ENCODE measurements at regions not wholly inside any gene's neighbourhood (a gene's known extent, or its start where the extent isn't known, plus 50 kb on each side); places are given as distances from the start of the nearest gene placed in this dataset.

GRCh38 chr10:28250782-28251181 is 52.1 kb downstream of the MPP7 start:
- TF ChIP-seq CTCF (conservative IDR thresholded peaks at IDR 0.05 in 1 of 2, IDR thresholded peaks at IDR 0.05 in 1 of 2; ENCODE audit: low read depth in 1 of 2, low read length in 2 of 2) = peak in 1 of 2 donors; percentile 51
- TF ChIP-seq EZH2 (IDR thresholded peaks at IDR 0.05; ENCODE audit: low read length, missing control alignments) = no peak
- Histone ChIP-seq H3K9ac (ENCODE audit: insufficient read depth, low read length) (no peak overlapping the region), H4K20me1 (ENCODE audit: control insufficient read depth, extremely low read depth, insufficient read depth, low read length) (no peaks in the 10 kb centered on the region), H3K4me2 (ENCODE audit: extremely low read depth, insufficient read depth, low read length) (no peak overlapping the region), H3K79me2 (ENCODE audit: control insufficient read depth, insufficient read depth, low read length) (no peaks in the 10 kb centered on the region), H2AFZ (ENCODE audit: low read length) (no peak overlapping the region), H3K27me3 (ENCODE audit: control insufficient read depth, insufficient read depth, low read length) (peaks cover 5% of the 10 kb centered on the region), H3K9me3 (ENCODE audit: control insufficient read depth, insufficient read depth, low read depth, low read length) (no peaks in the 10 kb centered on the region), H3K36me3 (ENCODE audit: control insufficient read depth, insufficient read depth, low read length) (no peaks in the 10 kb centered on the region), H3K4me3 (replicated peaks in 1 of 4; ENCODE audit: control extremely low read depth in 1 of 4, insufficient read depth in 1 of 4, low read depth in 3 of 4, low read length in 4 of 4) (no peak overlapping the region), H3K4me1 (ENCODE audit: control insufficient read depth, extremely low read depth, insufficient read depth, low read length) (no peaks in the 10 kb centered on the region), H3K27ac (ENCODE audit: insufficient read depth, low read length) (no peak overlapping the region)
- peak; percentile 44 to 59 for DNase-seq (ENCODE audit: low read depth in 2 of 2)

DNA sequence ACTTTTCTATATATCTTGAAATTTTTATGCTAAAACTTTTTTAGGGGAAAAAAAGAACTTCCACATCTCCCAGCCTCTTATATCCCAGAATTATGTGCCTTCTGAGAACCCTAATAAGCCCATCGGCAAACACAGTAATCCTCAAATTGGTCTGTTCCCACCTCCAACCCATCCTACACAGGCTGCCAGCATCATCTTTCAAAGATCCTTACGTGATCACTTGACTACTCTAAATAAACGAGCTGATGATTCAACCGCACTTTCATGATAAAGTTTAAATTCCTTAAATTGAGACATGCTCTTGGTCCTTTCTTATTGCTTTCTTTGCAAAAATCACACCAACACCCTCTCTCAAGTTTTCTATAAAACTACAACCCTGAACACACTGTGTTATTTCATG is 52.5 kb downstream of the MPP7 start:
- peak in 1 of 2 donors; percentile 51 for DNase-seq (ENCODE audit: low read depth in 2 of 2)
- no peaks in the 10 kb centered on the region for H3K9me3 ChIP-seq (ENCODE audit: control insufficient read depth, insufficient read depth, low read depth, low read length)
- no peak overlapping the region for H3K4me2 ChIP-seq (ENCODE audit: extremely low read depth, insufficient read depth, low read length)
- H4K20me1 ChIP-seq (ENCODE audit: control insufficient read depth, extremely low read depth, insufficient read depth, low read length) = no peaks in the 10 kb centered on the region
- no peak for TF ChIP-seq EZH2 (IDR thresholded peaks at IDR 0.05; ENCODE audit: low read length, missing control alignments)
- no peak overlapping the region for H3K4me3 ChIP-seq (replicated peaks in 1 of 4; ENCODE audit: control extremely low read depth in 1 of 4, insufficient read depth in 1 of 4, low read depth in 3 of 4, low read length in 4 of 4)
- H3K79me2 ChIP-seq (ENCODE audit: control insufficient read depth, insufficient read depth, low read length) = no peaks in the 10 kb centered on the region
- peaks cover 5% of the 10 kb centered on the region for H3K27me3 ChIP-seq (ENCODE audit: control insufficient read depth, insufficient read depth, low read length)
- H3K27ac ChIP-seq (ENCODE audit: insufficient read depth, low read length) = no peak overlapping the region
- no peaks in the 10 kb centered on the region for H3K4me1 ChIP-seq (ENCODE audit: control insufficient read depth, extremely low read depth, insufficient read depth, low read length)
- no peak overlapping the region for H3K9ac ChIP-seq (ENCODE audit: insufficient read depth, low read length)
- H3K36me3 ChIP-seq (ENCODE audit: control insufficient read depth, insufficient read depth, low read length) = no peaks in the 10 kb centered on the region
- H2AFZ ChIP-seq (ENCODE audit: low read length) = no peak overlapping the region

- Histone ChIP-seq H3K4me2 (ENCODE audit: extremely low read depth, insufficient read depth, low read length) (no peak overlapping the region), H3K79me2 (ENCODE audit: control insufficient read depth, insufficient read depth, low read length) (no peaks in the 10 kb centered on the region), H3K27ac (ENCODE audit: insufficient read depth, low read length) (no peak overlapping the region), H2AFZ (ENCODE audit: low read length) (no peak overlapping the region), H3K36me3 (ENCODE audit: control insufficient read depth, insufficient read depth, low read length) (no peaks in the 10 kb centered on the region), H3K4me3 (replicated peaks in 1 of 4; ENCODE audit: control extremely low read depth in 1 of 4, insufficient read depth in 1 of 4, low read depth in 3 of 4, low read length in 4 of 4) (no peak overlapping the region), H3K9ac (ENCODE audit: insufficient read depth, low read length) (no peak overlapping the region), H3K9me3 (ENCODE audit: control insufficient read depth, insufficient read depth, low read depth, low read length) (no peaks in the 10 kb centered on the region), H3K27me3 (ENCODE audit: control insufficient read depth, insufficient read depth, low read length) (peaks cover 5% of the 10 kb centered on the region), H4K20me1 (ENCODE audit: control insufficient read depth, extremely low read depth, insufficient read depth, low read length) (no peaks in the 10 kb centered on the region), H3K4me1 (ENCODE audit: control insufficient read depth, extremely low read depth, insufficient read depth, low read length) (no peaks in the 10 kb centered on the region)
- no peak for TF ChIP-seq EZH2 (IDR thresholded peaks at IDR 0.05; ENCODE audit: low read length, missing control alignments)
- DNase-seq (ENCODE audit: low read depth in 2 of 2) = no peak
Observed at GRCh38 chr10:28249512-28249911, 53.4 kb downstream of the MPP7 start.

DNA sequence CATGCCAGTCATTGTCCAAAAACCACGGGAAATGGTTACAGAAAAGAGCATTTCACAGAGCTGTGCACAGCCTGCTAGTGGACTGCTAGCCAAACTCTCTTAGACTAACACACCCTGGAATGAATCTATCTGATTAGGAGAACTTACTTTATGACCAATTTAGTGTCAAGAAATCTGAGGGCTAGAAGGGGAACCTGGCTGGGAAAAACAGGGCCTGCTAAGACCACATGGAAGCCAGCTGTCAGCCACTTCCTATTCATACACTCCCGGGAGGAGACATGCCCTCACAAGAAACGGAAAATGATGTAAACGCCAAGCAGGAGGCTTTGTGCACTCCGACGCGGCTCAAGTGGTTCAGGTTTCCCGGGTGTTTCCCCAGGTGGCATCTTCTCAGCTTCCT is 54.8 kb downstream of the MPP7 start:
- peak; percentile 20 to 71 for DNase-seq (ENCODE audit: low read depth in 2 of 2)
- peaks cover 5% of the 10 kb centered on the region for H3K27me3 ChIP-seq (ENCODE audit: control insufficient read depth, insufficient read depth, low read length)
- H3K27ac ChIP-seq (ENCODE audit: insufficient read depth, low read length) = no peak overlapping the region
- H3K36me3 ChIP-seq (ENCODE audit: control insufficient read depth, insufficient read depth, low read length) = no peaks in the 10 kb centered on the region
- no peak overlapping the region for H3K4me2 ChIP-seq (ENCODE audit: extremely low read depth, insufficient read depth, low read length)
- H3K9me3 ChIP-seq (ENCODE audit: control insufficient read depth, insufficient read depth, low read depth, low read length) = no peaks in the 10 kb centered on the region
- H4K20me1 ChIP-seq (ENCODE audit: control insufficient read depth, extremely low read depth, insufficient read depth, low read length) = no peaks in the 10 kb centered on the region
- no peak overlapping the region for H2AFZ ChIP-seq (ENCODE audit: low read length)
- H3K79me2 ChIP-seq (ENCODE audit: control insufficient read depth, insufficient read depth, low read length) = no peaks in the 10 kb centered on the region
- H3K4me3 ChIP-seq (replicated peaks in 1 of 4; ENCODE audit: control extremely low read depth in 1 of 4, insufficient read depth in 1 of 4, low read depth in 3 of 4, low read length in 4 of 4) = no peak overlapping the region
- TF ChIP-seq CTCF (conservative IDR thresholded peaks at IDR 0.05 in 1 of 2, IDR thresholded peaks at IDR 0.05 in 1 of 2; ENCODE audit: low read depth in 1 of 2, low read length in 2 of 2) (no peak), EZH2 (IDR thresholded peaks at IDR 0.05; ENCODE audit: low read length, missing control alignments) (no peak)
- no peaks in the 10 kb centered on the region for H3K4me1 ChIP-seq (ENCODE audit: control insufficient read depth, extremely low read depth, insufficient read depth, low read length)
- no peak overlapping the region for H3K9ac ChIP-seq (ENCODE audit: insufficient read depth, low read length)
